Upper lobe of left lung (tissue), 6 donors: ENCODE measurements at regions not wholly inside any gene's neighbourhood (a gene's known extent, or its start where the extent isn't known, plus 50 kb on each side); places are given as distances from the start of the nearest gene placed in this dataset.

ENCODE experiments used
- ATAC-seq, 2 donors: fragments of 200-7000 bp; cut with Tn5 transposase; one replicate each; pipeline ENCODE4 v1.9.1; 2022; ENCODE audit warnings: mild to moderate bottlenecking in 2 of 2, moderate library complexity in 2 of 2; ENCODE audit not compliant: low FRiP score in 2 of 2
- DNase-seq, 2 donors: peaks; one replicate each; pipeline ENCODE4 v3.0.0-alpha.2; 2019 to 2020
- H3K27ac ChIP-seq, 4 donors: fragments of 200-600 bp; sonication (generic); one replicate each; pipeline ENCODE4 v1.5.1; 2016 to 2019
- H3K27me3 ChIP-seq, 4 donors: fragments of 200-600 bp; sonication (generic); one replicate each; pipeline ENCODE4 v1.5.1; 2017 to 2019
- H3K36me3 ChIP-seq, 4 donors: fragments of 200-600 bp; sonication (generic); one replicate each; pipeline ENCODE4 v1.5.1; 2016 to 2019
- H3K4me1 ChIP-seq, 4 donors: fragments of 200-600 bp; sonication (generic); one replicate each; pipeline ENCODE4 v1.5.1; 2018 to 2019
- H3K4me3 ChIP-seq, 4 donors: fragments of 200-600 bp; sonication (generic); one replicate each; pipeline ENCODE4 v1.5.1; 2017 to 2019; ENCODE audit warnings: mild to moderate bottlenecking in 2 of 4, moderate library complexity in 1 of 4
- H3K9me3 ChIP-seq, 4 donors: fragments of 200-600 bp; sonication (generic); one replicate each; pipeline ENCODE4 v1.5.1; 2018 to 2019
- EP300 ChIP-seq, 4 donors: sonication (generic); formaldehyde crosslinking; IDR thresholded peaks; one replicate each; pipeline ENCODE4 v1.5.1; 2017; ENCODE audit warnings: antibody characterized with exemption in 4 of 4, control low read depth in 2 of 4
- POLR2A ChIP-seq, 4 donors: fragments of 450-650 bp; IDR thresholded peaks; one replicate each; pipeline ENCODE4 v1.5.1; 2016 to 2017; ENCODE audit warnings: antibody characterized with exemption in 4 of 4, mild to moderate bottlenecking in 2 of 4
- POLR2AphosphoS5 ChIP-seq, 2 donors: sonication (generic); formaldehyde crosslinking; IDR thresholded peaks; one replicate each; pipeline ENCODE4 v1.5.1; 2017; ENCODE audit warnings: antibody characterized with exemption in 2 of 2
- WGBS, 2 donors: methylation state at CpG; one replicate each; pipeline ENCODE4 v1.1.5; 2017 to 2018; 5-methylcytosine and 5-hydroxymethylcytosine counted together
- TF ChIP-seq, protein P1 (sequence below), 6 experiments: fragments of 450-650 bp in 4 of 6; fragments of 200-600 bp in 2 of 6; sonication (generic) in 2 of 6; IDR thresholded peaks; one replicate each; pipeline ENCODE4 v1.5.1; 2016 to 2019; ENCODE audit warnings: antibody characterized with exemption in 6 of 6
- donor health status: DM: no; HTN: no; CAD: no; lungs with moderate emphysema.
- donor health status: DM: no; HTN: yes; CAD: no; lungs with severe emphysema.

DNA sequence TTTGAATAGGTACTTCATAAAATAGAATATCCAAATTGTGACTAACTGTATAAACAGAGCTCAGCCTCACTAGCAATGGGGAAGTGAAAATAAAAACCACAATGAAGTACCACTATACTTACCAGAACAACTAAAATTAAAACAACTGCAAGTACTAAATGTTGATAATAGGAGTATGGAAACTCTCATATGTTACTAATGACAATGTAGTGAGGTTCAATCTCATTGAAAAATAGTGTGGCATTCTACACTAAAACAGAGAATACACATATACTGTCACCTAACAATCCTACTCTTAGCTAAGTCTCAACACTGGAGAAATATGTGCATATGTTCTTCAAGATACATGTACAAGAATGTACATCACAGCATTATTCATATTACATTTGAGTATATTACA is 132.0 kb upstream of the CARMIL1 start:
- H3K36me3 ChIP-seq, result no peaks in the 10 kb centered on the region
- no peaks in the 10 kb centered on the region for H3K9me3 ChIP-seq
- H3K4me3 ChIP-seq, result no peak overlapping the region
- ATAC-seq (no peak), DNase-seq (no peak)
- TF ChIP-seq POLR2AphosphoS5 (IDR thresholded peaks at IDR 0.05) (no peak), EP300 (IDR thresholded peaks at IDR 0.05) (no peak), POLR2A (IDR thresholded peaks at IDR 0.05) (no peak)
- TF ChIP-seq, protein P1, sequence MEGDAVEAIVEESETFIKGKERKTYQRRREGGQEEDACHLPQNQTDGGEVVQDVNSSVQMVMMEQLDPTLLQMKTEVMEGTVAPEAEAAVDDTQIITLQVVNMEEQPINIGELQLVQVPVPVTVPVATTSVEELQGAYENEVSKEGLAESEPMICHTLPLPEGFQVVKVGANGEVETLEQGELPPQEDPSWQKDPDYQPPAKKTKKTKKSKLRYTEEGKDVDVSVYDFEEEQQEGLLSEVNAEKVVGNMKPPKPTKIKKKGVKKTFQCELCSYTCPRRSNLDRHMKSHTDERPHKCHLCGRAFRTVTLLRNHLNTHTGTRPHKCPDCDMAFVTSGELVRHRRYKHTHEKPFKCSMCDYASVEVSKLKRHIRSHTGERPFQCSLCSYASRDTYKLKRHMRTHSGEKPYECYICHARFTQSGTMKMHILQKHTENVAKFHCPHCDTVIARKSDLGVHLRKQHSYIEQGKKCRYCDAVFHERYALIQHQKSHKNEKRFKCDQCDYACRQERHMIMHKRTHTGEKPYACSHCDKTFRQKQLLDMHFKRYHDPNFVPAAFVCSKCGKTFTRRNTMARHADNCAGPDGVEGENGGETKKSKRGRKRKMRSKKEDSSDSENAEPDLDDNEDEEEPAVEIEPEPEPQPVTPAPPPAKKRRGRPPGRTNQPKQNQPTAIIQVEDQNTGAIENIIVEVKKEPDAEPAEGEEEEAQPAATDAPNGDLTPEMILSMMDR (IDR thresholded peaks at IDR 0.05), result no peak
- H3K27ac ChIP-seq, result no peak overlapping the region
- H3K4me1 ChIP-seq, result peaks cover 0 to 11% (median 0%) of the 10 kb centered on the region in 4 donors
- H3K27me3 ChIP-seq, result no peaks in the 10 kb centered on the region

DNA sequence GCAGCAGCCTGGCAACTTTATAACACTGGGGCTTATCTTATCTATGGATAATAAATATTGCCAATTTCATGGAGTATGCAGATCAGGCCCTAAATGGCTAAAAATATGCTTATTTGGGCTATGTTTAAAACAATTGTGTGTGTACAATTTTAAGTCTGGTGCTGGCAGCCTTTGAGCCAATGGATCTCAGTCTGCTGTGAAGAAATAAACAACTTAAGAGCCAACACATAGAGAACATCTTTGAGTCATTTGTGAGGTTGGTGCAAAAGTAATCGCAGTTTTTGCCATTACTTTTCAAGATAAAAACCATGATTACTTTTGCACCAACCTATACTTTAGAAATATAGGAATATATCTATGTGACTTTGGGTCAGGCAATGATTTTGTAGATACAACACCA is 129.1 kb upstream of the CARMIL1 start:
- WGBS, 2 donors, result 91 to 94% methylated on average over 1 of the region's 1 CpG

DNA sequence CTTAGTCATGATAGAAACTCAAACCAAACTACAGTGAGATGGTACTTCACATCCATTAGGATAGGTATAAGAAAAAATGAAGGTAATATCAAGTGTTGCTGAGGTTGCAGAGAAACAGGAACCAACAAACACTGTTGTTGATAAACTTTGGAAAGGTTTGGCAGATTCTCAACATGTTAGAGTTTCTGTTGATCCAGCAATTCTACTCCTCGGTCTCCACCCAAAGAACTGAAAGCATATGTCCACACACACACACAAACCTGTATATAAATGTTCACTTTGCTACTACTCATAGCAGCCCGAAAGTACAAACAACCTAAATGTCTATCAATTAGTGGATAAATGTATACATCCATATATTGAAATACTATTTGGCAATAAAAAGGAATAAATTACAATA is 128.3 kb upstream of the CARMIL1 start:
- H3K4me3 ChIP-seq, result no peak overlapping the region
- TF ChIP-seq POLR2AphosphoS5 (IDR thresholded peaks at IDR 0.05), result no peak
- TF ChIP-seq EP300 (IDR thresholded peaks at IDR 0.05), result no peak
- TF ChIP-seq, protein P1 (IDR thresholded peaks at IDR 0.05), result no peak
- no peak for TF ChIP-seq POLR2A (IDR thresholded peaks at IDR 0.05)

More for the DNA sequence above, 129.1 kb upstream of the CARMIL1 start:
- H3K9me3 ChIP-seq, result no peaks in the 10 kb centered on the region
- no peaks in the 10 kb centered on the region for H3K36me3 ChIP-seq
- ATAC-seq, result no peak
- H3K27me3 ChIP-seq, result no peaks in the 10 kb centered on the region
- peaks cover 0 to 12% (median 0%) of the 10 kb centered on the region in 4 donors for H3K4me1 ChIP-seq
- H3K27ac ChIP-seq, result no peak overlapping the region
- H3K4me3 ChIP-seq, result no peak overlapping the region
- TF ChIP-seq POLR2A (IDR thresholded peaks at IDR 0.05), result no peak
- no peak for TF ChIP-seq POLR2AphosphoS5 (IDR thresholded peaks at IDR 0.05)
- no peak for DNase-seq

DNA sequence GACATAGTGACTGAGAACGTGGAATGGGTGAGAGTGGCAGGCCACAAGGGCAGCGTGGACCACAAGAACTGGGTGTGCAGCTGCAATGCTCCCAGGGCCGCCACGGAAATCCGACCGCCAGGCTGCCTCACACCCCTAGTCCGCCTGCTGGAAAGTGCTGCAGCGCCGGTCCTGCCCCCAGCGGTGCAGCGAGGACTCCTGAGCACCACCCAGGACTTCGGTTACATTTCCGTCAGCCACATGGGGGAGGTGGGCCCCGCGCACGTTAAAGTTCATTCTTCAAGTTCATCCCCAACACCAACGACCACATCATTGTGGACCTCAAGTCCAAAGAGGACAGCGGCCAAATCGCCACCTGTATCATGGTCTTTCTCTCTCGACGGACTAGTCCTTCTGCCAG is 126.1 kb upstream of the CARMIL1 start:
- ATAC-seq (peak in 1 of 2 donors; percentile 53), DNase-seq (peak in 1 of 2 donors; percentile 81)
- TF ChIP-seq POLR2A (IDR thresholded peaks at IDR 0.05) (no peak), EP300 (IDR thresholded peaks at IDR 0.05) (no peak), POLR2AphosphoS5 (IDR thresholded peaks at IDR 0.05) (no peak)
- TF ChIP-seq, protein P1 (IDR thresholded peaks at IDR 0.05), result no peak
- Histone ChIP-seq H3K4me1 (peaks cover 0 to 12% (median 0%) of the 10 kb centered on the region in 4 donors), H3K9me3 (peaks cover 0 to 7% (median 6%) of the 10 kb centered on the region in 4 donors), H3K36me3 (no peaks in the 10 kb centered on the region), H3K27me3 (no peaks in the 10 kb centered on the region), H3K4me3 (no peak overlapping the region), H3K27ac (no peak overlapping the region)
- WGBS, 2 donors, result 97% methylated on average over 21 of the region's 21 CpGs

More for the DNA sequence above, 128.3 kb upstream of the CARMIL1 start:
- Histone ChIP-seq H3K36me3 (no peaks in the 10 kb centered on the region), H3K27me3 (no peaks in the 10 kb centered on the region), H3K9me3 (no peaks in the 10 kb centered on the region), H3K4me1 (peaks cover 0 to 12% (median 0%) of the 10 kb centered on the region in 4 donors), H3K27ac (no peak overlapping the region)
- ATAC-seq (no peak), DNase-seq (no peak)
- WGBS, 2 donors, result 64 to 73% methylated on average over 2 of the region's 2 CpGs

DNA sequence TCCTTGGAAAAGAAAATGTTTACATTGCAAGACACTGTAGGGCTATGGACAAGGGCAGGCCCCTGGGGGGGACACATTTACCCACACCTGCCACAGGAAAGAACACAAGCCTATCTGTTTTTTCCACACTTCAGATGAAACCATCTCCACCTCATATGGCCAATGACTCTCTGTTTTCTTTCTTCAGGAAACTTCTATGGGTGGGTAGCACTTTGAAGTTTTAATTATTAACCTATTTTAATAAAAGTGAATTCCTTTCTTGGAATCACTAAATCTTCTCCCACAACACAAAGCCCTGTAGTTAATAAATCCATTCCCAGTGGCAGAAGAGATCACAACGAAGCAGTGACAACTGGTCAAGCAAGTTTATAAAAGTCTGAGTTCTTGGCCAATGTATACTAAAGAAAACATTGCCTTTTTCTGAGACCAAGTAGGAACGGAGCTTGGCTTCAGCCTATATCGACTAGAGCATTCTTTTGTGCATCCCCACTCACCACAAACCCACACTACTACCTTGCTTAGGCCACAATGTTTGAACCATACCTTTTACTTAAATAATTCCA is 125.1 kb upstream of the CARMIL1 start:
- no peak overlapping the region for H3K4me3 ChIP-seq
- ATAC-seq (no peak), DNase-seq (no peak)
- no peaks in the 10 kb centered on the region for H3K36me3 ChIP-seq
- 64 to 74% methylated on average over 3 of the region's 3 CpGs for WGBS, 2 donors
- no peaks in the 10 kb centered on the region for H3K27me3 ChIP-seq
- TF ChIP-seq POLR2AphosphoS5 (IDR thresholded peaks at IDR 0.05) (no peak), EP300 (IDR thresholded peaks at IDR 0.05) (no peak), POLR2A (IDR thresholded peaks at IDR 0.05) (no peak)
- TF ChIP-seq, protein P1 (IDR thresholded peaks at IDR 0.05), result no peak
- H3K4me1 ChIP-seq, result peaks cover 0 to 12% (median 0%) of the 10 kb centered on the region in 4 donors
- peaks cover 0 to 17% (median 15%) of the 10 kb centered on the region in 4 donors for H3K9me3 ChIP-seq
- no peak overlapping the region for H3K27ac ChIP-seq
